GM21717 (cell line): ENCODE measurements at regions not wholly inside any gene's neighbourhood (a gene's known extent, or its start where the extent isn't known, plus 50 kb on each side); places are given as distances from the start of the nearest gene placed in this dataset.

Experiments
- ATAC-seq: cut with Tn5 transposase; IDR thresholded peaks from one replicate; pipeline ENCODE4 v1.9.1; 2021; ENCODE audit warnings: mild to moderate bottlenecking, moderate library complexity; ENCODE audit not compliant: unreplicated experiment

DNA sequence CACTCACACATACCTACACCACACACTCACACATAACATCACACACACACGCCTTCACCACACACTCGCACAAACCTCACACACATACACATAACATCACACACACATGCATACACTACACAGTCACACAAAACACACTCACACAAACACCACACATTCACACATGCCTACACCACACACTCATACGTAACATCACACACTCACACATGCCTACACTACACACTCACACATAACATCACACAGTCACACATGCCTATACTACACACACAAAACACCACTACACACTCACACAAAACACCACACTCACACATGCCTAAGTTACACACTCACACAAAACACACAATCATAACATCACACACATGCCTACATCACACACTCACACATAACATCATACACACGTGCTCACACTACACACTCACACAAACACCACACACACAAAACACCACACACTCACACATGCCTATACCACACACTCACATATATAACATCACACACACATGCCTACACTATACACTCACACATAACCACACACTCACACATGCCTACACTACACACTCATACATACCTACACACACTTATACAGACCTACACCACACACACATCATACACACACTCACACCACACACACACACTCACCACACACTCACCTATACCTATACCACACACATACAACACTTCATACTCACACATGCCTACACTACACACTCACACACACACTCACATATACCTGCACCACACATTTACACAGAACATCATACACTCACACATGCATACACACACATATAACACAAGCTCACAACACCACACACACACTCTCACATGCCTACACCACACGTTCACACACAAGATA is 383.5 kb downstream of the C6orf118 start:
- no peak for ATAC-seq

GRCh38 chr6:164924674-164925073 is 384.7 kb downstream of the C6orf118 start:
- no peak for ATAC-seq

GRCh38 chr6:164917211-164917610 is 392.2 kb downstream of the C6orf118 start:
- no peak for ATAC-seq

DNA sequence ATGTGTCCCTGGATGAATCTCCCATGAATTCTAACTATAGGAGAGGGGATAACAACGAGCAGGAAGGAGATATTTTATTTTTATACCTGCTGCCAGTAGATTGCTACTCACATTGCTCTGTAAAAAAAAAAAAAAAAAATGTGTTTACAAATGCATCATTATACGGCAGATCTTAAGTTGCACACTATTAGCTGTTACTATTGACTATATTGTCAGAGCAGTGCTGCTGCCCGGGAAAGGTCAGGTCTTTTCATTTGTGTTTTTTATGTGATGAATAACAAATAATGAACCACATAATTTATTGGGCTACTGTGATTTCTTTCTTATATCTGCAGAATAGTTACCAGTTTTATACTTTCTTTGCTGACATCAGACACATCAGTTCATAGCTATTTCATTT is 393.3 kb downstream of the C6orf118 start:
- no peak for ATAC-seq

DNA sequence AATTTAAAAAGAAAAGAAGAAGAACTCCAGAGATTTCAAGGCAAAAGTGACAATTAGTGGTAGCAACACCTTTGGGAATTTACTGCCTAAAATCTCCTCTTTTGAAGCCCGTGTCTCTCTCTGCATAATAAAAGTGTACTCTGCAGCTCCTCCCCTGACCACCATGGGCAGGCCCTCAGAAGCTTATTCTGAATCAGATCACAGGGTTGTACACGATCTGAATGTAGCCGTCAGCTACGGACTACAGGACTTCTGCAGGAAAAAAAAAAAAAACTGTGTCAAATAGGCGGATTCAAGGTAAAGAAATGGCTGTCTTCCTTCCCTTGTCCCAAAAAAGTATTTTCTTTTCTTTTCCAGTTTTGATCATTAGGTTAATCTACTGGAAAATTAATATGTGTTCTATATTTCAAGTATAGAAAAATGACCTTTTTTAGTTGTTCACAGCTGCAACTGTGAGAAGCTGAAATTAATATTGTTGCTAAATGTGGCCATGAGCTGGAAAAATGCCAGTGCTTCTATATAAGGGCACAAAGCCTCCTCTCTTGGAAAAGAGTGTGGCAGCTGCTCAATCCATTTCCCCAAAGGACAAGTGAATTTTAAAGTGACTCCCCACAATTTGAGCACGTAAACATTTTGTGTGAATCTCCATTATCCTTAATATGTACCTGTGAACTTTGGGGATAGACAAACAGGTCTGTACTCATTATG is 397.4 kb downstream of the C6orf118 start:
- no peak for ATAC-seq

GRCh38 chr6:164911151-164911550 is 398.3 kb downstream of the C6orf118 start:
- ATAC-seq = no peak

- no peak for ATAC-seq
Measured at GRCh38 chr6:164906766-164907165, 402.6 kb downstream of the C6orf118 start.

DNA sequence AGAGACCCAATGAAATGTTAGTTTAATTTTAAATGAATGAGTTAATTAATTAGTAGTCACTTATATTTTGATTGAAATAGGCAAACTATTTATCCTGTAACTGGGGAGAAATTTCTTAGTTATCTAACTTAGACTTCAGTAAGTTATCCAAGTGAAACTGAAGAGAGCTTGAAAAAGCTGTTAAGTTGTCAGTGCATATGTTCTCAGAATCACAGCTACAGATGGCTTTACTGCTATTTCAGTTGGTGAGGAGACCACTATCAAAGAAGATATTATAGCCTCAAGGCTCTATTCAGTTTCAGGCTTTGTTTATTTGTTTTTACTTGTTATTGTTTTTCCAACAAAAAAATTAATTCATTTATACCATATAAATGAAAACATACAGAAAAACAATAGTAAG is 404.1 kb downstream of the C6orf118 start:
- no peak for ATAC-seq

DNA sequence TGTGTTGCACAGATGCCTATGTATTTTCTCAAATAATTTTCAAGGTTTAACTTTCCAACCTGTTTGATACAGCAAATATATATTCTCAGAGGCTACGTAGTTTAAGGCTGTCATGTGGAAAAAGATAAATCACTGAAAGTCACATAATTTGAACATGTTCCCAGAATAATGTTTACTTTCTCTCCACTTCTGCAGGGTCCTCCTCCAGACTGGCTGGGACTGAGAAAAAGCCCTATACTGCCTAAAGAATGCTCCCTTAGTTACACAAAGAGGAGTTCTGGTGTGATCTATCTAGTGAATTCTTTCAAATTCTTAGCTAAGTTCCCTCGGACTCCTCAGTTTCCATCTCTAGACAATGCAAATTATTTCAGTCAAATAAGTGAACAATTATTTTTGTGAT is 411.0 kb downstream of the C6orf118 start:
- ATAC-seq = no peak

DNA sequence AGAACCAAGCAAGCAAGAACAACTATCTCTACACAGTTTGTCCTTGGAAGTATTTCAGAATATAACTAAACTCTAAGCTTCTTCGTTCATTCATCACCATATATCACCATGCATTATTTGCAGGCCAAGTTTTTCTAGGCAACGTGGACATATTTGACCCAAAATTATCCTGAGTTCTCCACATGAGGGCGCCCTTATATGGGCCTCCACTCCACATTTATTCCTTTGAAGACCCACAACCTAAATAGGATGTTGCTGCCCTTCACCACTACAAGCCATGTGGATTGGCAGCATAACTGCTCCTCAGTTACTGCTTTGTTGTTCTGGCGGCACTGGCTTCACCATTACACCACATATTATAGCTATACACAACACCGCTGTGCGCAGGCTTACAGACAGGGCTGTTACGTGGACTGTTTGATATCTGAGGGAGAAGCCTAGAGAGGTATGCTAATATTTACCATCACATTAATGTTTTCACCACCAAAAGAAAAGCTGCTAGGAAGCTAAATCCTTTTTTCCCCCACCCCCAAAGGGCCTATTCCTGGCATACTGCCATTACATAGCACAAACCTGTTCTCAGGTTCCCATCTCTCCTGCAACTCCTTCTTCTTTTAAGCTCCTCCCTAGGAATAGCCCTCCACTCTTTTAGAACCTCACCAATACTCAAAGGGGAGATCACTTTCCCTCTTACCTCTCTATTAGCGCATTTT is 411.7 kb downstream of the C6orf118 start:
- no peak for ATAC-seq

- no peak for ATAC-seq
Measured at GRCh38 chr6:164889980-164890379, 419.4 kb downstream of the C6orf118 start.

DNA sequence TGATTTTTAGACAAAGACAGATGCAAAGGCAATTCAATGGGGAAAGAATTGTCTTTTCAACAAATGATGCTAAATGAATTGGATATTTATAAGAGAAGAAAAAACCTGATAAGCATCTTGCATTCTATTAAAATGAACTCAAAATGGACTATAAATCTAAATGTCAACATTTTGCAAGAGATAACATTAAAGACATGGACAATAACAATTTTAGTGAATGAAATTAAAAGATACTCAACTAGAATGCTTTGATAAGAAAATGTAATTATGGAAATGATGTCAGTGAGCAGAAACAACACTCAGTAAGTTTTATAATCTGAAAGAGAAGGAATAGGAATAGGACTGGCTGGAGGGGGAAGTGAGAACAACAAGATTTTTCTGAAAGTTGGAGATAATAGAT is 421.7 kb downstream of the C6orf118 start:
- no peak for ATAC-seq

GRCh38 chr6:164882236-164882635 is 427.2 kb downstream of the C6orf118 start:
- no peak for ATAC-seq

GRCh38 chr6:164871783-164872182 is 437.6 kb downstream of the C6orf118 start:
- no peak for ATAC-seq

DNA sequence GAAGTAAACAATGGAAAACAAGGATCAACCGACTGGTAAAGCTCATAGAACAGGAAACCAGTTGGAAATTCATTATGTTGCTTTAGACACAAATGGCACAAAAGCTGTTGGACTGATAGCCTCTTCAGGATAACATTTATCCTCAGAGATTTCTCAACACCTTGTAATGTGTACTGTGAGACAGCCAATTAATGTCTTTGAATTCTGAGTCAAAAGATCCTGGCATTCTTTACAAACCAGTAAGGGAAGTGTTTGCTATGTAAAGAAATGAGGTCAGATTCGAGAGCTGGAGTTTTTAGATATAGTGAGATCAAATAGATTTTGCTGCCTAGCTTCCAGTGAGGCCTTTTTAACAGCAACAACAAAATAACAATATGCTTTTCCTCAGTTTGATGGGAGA is 439.2 kb downstream of the C6orf118 start:
- no peak for ATAC-seq

DNA sequence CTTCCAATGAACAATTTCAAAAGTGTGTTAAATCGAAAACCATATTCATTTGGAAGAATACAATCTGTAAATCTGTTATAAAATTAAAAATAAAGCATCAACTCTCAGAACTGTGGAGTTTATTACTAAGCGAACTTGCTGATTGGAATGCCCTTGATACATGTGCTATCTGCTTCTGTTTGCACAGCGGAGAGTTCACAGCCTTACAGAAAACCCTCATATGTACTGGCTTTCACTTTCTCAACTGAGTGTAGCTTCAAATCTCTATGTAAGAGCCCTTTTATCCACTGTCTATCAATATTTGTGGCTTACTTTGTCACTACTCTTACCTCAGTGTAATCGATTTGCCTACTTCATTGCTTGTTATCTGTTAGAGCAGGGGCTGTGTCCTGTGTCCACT is 447.4 kb downstream of the C6orf118 start:
- ATAC-seq = no peak

DNA sequence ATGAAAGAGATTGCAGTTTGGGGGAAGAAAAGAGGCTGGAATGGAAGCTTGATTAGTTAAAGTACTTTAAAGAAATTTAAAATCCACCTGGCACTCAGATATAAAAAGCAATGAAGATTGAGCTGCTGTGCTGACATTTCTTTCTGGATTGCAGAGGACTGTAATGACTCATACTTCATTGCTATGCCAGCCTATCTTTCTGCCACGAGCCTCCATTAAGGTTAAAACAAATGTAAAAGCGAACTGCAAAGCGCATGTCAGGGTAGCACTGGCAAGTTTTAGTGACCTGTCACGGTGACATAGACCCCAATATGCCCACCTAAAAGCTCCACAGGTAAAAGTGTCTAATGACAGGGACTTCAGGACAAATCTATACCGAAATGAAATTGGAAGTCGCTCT is 449.6 kb downstream of the C6orf118 start:
- no peak for ATAC-seq

GRCh38 chr6:164856138-164856537 is 453.3 kb downstream of the C6orf118 start:
- ATAC-seq = no peak

GRCh38 chr6:164855281-164855680 is 454.1 kb downstream of the C6orf118 start:
- ATAC-seq = no peak

DNA sequence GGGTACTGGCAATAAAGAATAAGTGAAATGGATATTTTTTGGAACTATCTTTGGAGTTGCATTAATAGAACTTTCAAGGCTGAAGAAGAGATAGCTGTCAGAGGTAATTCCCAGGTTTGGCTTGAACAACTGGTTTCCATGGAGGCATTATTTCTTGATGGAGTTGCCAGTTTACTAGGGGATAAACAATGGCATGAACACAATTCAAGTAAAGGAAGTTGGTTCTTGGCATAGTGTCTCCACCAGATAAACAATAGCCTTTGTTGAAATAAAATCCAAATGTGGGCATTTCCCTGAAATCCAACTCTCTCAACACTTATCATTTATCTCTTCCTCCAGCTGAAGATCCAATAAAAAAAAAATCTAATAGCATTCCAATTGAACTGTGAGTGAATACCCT is 454.9 kb downstream of the C6orf118 start:
- ATAC-seq = no peak

- no peak for ATAC-seq
Measured at GRCh38 chr6:164845773-164846172, 463.6 kb downstream of the C6orf118 start.

- no peak for ATAC-seq
Measured at GRCh38 chr6:164842085-164842484, 467.3 kb downstream of the C6orf118 start.
